HG02943 (cell line): ENCODE measurements at regions not wholly inside any gene's neighbourhood (a gene's known extent, or its start where the extent isn't known, plus 50 kb on each side); places are given as distances from the start of the nearest gene placed in this dataset.

Experiments used
- ATAC-seq: cut with Tn5 transposase; IDR thresholded peaks from one replicate; pipeline ENCODE4 v1.9.1; 2021; ENCODE audit warnings: mild to moderate bottlenecking, low read depth, moderate library complexity; ENCODE audit not compliant: unreplicated experiment

GRCh38 chr4:10181745-10182445 is 65.3 kb upstream of the WDR1 start:
- ATAC-seq, result no peak

GRCh38 chr4:10180927-10181744 is 64.5 kb upstream of the WDR1 start:
- peak; percentile 79 for ATAC-seq

GRCh38 chr4:10180603-10180926 is 64.0 kb upstream of the WDR1 start:
- ATAC-seq, result no peak

GRCh38 chr4:10179957-10180602 is 63.5 kb upstream of the WDR1 start:
- ATAC-seq, result no peak

GRCh38 chr4:10178763-10179162 is 62.2 kb upstream of the WDR1 start:
- no peak for ATAC-seq

- ATAC-seq, result no peak
Observed at GRCh38 chr4:10175626-10176025, 59.0 kb upstream of the WDR1 start.

- ATAC-seq, result no peak
Observed at GRCh38 chr4:10173754-10174749, 57.5 kb upstream of the WDR1 start.

- ATAC-seq, result no peak
Observed at GRCh38 chr4:10173037-10173753, 56.6 kb upstream of the WDR1 start.

- no peak for ATAC-seq
Observed at GRCh38 chr4:10172278-10172921, 55.8 kb upstream of the WDR1 start.

- ATAC-seq, result no peak
Observed at GRCh38 chr4:10171055-10171454, 54.5 kb upstream of the WDR1 start.

GRCh38 chr4:10169839-10170387 is 53.3 kb upstream of the WDR1 start:
- ATAC-seq, result no peak

- ATAC-seq, result no peak
Observed at GRCh38 chr4:10168151-10168550, 51.6 kb upstream of the WDR1 start.

- no peak for ATAC-seq
Observed at GRCh38 chr4:10167201-10167600, 50.6 kb upstream of the WDR1 start.
